ENCODE measurements at regions not wholly inside any gene's neighbourhood (a gene's known extent, or its start where the extent isn't known, plus 50 kb on each side); places are given as distances from the start of the nearest gene placed in this dataset.

- no peaks in the 10 kb centered on the region for H3K4me1 ChIP-seq (ENCODE audit: control insufficient read depth in 2 of 2, insufficient read depth in 2 of 2, low read length in 2 of 2)
Observed at GRCh38 chr7:41193738-41194282, 509.1 kb downstream of the INHBA start.

GRCh38 chr7:41190581-41190980, 512.3 kb downstream of the INHBA start:
- Histone ChIP-seq H2AFZ (ENCODE audit: insufficient read depth, low read depth, low read length, poor library complexity, severe bottlenecking) (no peak overlapping the region), H3K36me3 (replicated peaks in 1 of 2; ENCODE audit: control extremely low read depth in 1 of 2, control insufficient read depth in 1 of 2, extremely low read depth in 1 of 2, insufficient read depth in 2 of 2, low read length in 1 of 2) (no peaks in the 10 kb centered on the region), H3K4me1 (ENCODE audit: control insufficient read depth in 2 of 2, insufficient read depth in 2 of 2, low read length in 2 of 2) (no peaks in the 10 kb centered on the region), H3K9me3 (ENCODE audit: control extremely low read depth in 1 of 3, control insufficient read depth in 2 of 3, insufficient read depth in 1 of 3, low read length in 2 of 3) (no peaks in the 10 kb centered on the region), H3K4me2 (replicated peaks; ENCODE audit: low read depth, low read length, poor library complexity, severe bottlenecking) (no peak overlapping the region), H3K27me3 (replicated peaks in 1 of 4; ENCODE audit: control extremely low read depth in 1 of 4, control insufficient read depth in 3 of 4, insufficient read depth in 4 of 4, low read length in 3 of 4) (no peaks in the 10 kb centered on the region), H3K4me3 (ENCODE audit: control extremely low read depth in 1 of 5, extremely low read depth in 1 of 5, insufficient read depth in 1 of 5, low read depth in 2 of 5, low read length in 4 of 5) (no peak overlapping the region), H3K27ac (ENCODE audit: low read length in 2 of 2) (no peak overlapping the region), H4K20me1 (ENCODE audit: control insufficient read depth, insufficient read depth, low read length, poor library complexity, severe bottlenecking) (no peaks in the 10 kb centered on the region), H3K79me2 (ENCODE audit: control insufficient read depth, insufficient read depth, low read length) (no peaks in the 10 kb centered on the region), H3K9ac (ENCODE audit: low read length) (no peak overlapping the region)
- ATAC-seq (ENCODE audit: low read depth) (no peak), DNase-seq (no peak)
- intact Hi-C loops (cut with micrococcal nuclease), result no loop called here
- Mint-ChIP-seq H3K9me3 (ENCODE audit: insufficient read depth) (no peaks in the 10 kb centered on the region), H3K4me1 (no peaks in the 10 kb centered on the region), H3K4me3 (no peak overlapping the region), H3K27me3 (no peaks in the 10 kb centered on the region), H3K27ac (no peak overlapping the region)
- POLR2A ChIA-PET, result no interaction called here
- CTCF ChIA-PET, result no interaction called here
- TF ChIP-seq CTCF (IDR thresholded peaks at IDR 0.05) (no peak), EZH2 (IDR thresholded peaks at IDR 0.05; ENCODE audit: borderline replicate concordance, insufficient read depth, low read depth, low read length, poor library complexity, severe bottlenecking) (no peak)
- no CpG with 5 or more reads among the region's 2 CpGs for WGBS (ENCODE audit: insufficient coverage)

More at GRCh38 chr7:41193738-41194282, 509.1 kb downstream of the INHBA start:
- Histone ChIP-seq H3K9me3 (ENCODE audit: control extremely low read depth in 1 of 3, control insufficient read depth in 2 of 3, insufficient read depth in 1 of 3, low read length in 2 of 3) (no peaks in the 10 kb centered on the region), H4K20me1 (ENCODE audit: control insufficient read depth, insufficient read depth, low read length, poor library complexity, severe bottlenecking) (no peaks in the 10 kb centered on the region), H3K79me2 (ENCODE audit: control insufficient read depth, insufficient read depth, low read length) (no peaks in the 10 kb centered on the region), H2AFZ (ENCODE audit: insufficient read depth, low read depth, low read length, poor library complexity, severe bottlenecking) (no peak overlapping the region), H3K4me2 (replicated peaks; ENCODE audit: low read depth, low read length, poor library complexity, severe bottlenecking) (no peak overlapping the region), H3K27ac (ENCODE audit: low read length in 2 of 2) (no peak overlapping the region), H3K36me3 (replicated peaks in 1 of 2; ENCODE audit: control extremely low read depth in 1 of 2, control insufficient read depth in 1 of 2, extremely low read depth in 1 of 2, insufficient read depth in 2 of 2, low read length in 1 of 2) (no peaks in the 10 kb centered on the region), H3K27me3 (replicated peaks in 1 of 4; ENCODE audit: control extremely low read depth in 1 of 4, control insufficient read depth in 3 of 4, insufficient read depth in 4 of 4, low read length in 3 of 4) (no peaks in the 10 kb centered on the region), H3K9ac (ENCODE audit: low read length) (no peak overlapping the region), H3K4me3 (ENCODE audit: control extremely low read depth in 1 of 5, extremely low read depth in 1 of 5, insufficient read depth in 1 of 5, low read depth in 2 of 5, low read length in 4 of 5) (no peak overlapping the region)
- intact Hi-C loops (cut with micrococcal nuclease), result no loop called here
- CTCF ChIA-PET, result no interaction called here
- Mint-ChIP-seq H3K27ac (no peak overlapping the region), H3K4me3 (no peak overlapping the region), H3K4me1 (no peaks in the 10 kb centered on the region), H3K9me3 (ENCODE audit: insufficient read depth) (no peaks in the 10 kb centered on the region), H3K27me3 (no peaks in the 10 kb centered on the region)
- DNase-seq (no peak), ATAC-seq (ENCODE audit: low read depth) (no peak)
- TF ChIP-seq CTCF (IDR thresholded peaks at IDR 0.05) (no peak), EZH2 (IDR thresholded peaks at IDR 0.05; ENCODE audit: borderline replicate concordance, insufficient read depth, low read depth, low read length, poor library complexity, severe bottlenecking) (no peak)
- POLR2A ChIA-PET, result no interaction called here
- WGBS (ENCODE audit: insufficient coverage), result 100% methylated on average over 5 of the region's 6 CpGs
